Colonic mucosa (tissue), 4 donors: ENCODE measurements at regions not wholly inside any gene's neighbourhood (a gene's known extent, or its start where the extent isn't known, plus 50 kb on each side); places are given as distances from the start of the nearest gene placed in this dataset.

Experiments used
- DNase-seq: peaks from one replicate; pipeline ENCODE4 v3.0.0-alpha.2; 2020
- H3K27ac ChIP-seq: fragments of 200-600 bp; one replicate; pipeline ENCODE4 v1.8.0; 2021
- H3K27me3 ChIP-seq: fragments of 200-600 bp; one replicate; pipeline ENCODE4 v1.8.0; 2021
- H3K36me3 ChIP-seq: fragments of 200-600 bp; one replicate; pipeline ENCODE4 v1.8.0; 2021
- H3K4me1 ChIP-seq: fragments of 200-600 bp; one replicate; pipeline ENCODE4 v1.8.0; 2021; ENCODE audit warnings: mild to moderate bottlenecking
- H3K4me3 ChIP-seq: fragments of 200-600 bp; one replicate; pipeline ENCODE4 v1.8.0; 2021
- H3K9ac ChIP-seq, 2 donors: one replicate each; pipeline ENCODE4 v1.7.0; 2013; ENCODE audit warnings: control low read depth in 2 of 2, low read depth in 2 of 2, low read length in 2 of 2
- H3K9me3 ChIP-seq: fragments of 200-600 bp; one replicate; pipeline ENCODE4 v1.8.0; 2021
- CTCF ChIP-seq: fragments of 200-600 bp; IDR thresholded peaks from one replicate; pipeline ENCODE4 v1.8.0; 2022; ENCODE audit warnings: antibody characterized with exemption, mild to moderate bottlenecking
- intact Hi-C: fragments of 100-400 bp; cut with DNase I; formaldehyde crosslinking; loops from one replicate; pipeline ENCODE4 v1.14.1; 2022
- donor health status: healthy.
- donor health status: DM: no; HTN: no; CAD: no.
- donor health status: DM: no; HTN: no; CAD: no.

- Histone ChIP-seq H3K4me3 (no peak overlapping the region), H3K27ac (no peak overlapping the region), H3K9me3 (no peaks in the 10 kb centered on the region), H3K9ac (no peak overlapping the region), H3K36me3 (no peaks in the 10 kb centered on the region), H3K4me1 (no peaks in the 10 kb centered on the region), H3K27me3 (no peaks in the 10 kb centered on the region)
- TF ChIP-seq CTCF: no peak
- DNase-seq: no peak
- intact Hi-C loops: no loop called here
Measured at GRCh38 chr2:183409662-183410061, 285.4 kb downstream of the NUP35 start.

GRCh38 chr2:183416753-183417152 is 292.5 kb downstream of the NUP35 start:
- TF ChIP-seq CTCF: no peak
- Histone ChIP-seq H3K4me3 (no peak overlapping the region), H3K36me3 (no peaks in the 10 kb centered on the region), H3K27me3 (no peaks in the 10 kb centered on the region), H3K9me3 (no peaks in the 10 kb centered on the region), H3K4me1 (no peaks in the 10 kb centered on the region), H3K9ac (no peak overlapping the region), H3K27ac (no peak overlapping the region)
- intact Hi-C loops: no loop called here
- DNase-seq: no peak

- no peaks in the 10 kb centered on the region for H3K9me3 ChIP-seq
- H3K36me3 ChIP-seq: no peaks in the 10 kb centered on the region
- no peak for DNase-seq
- H3K27ac ChIP-seq: no peak overlapping the region
- intact Hi-C loops: no loop called here
- no peak overlapping the region for H3K9ac ChIP-seq
- H3K27me3 ChIP-seq: no peaks in the 10 kb centered on the region
- no peak overlapping the region for H3K4me3 ChIP-seq
- no peaks in the 10 kb centered on the region for H3K4me1 ChIP-seq
- no peak for TF ChIP-seq CTCF
Measured at GRCh38 chr2:183426825-183427224, 302.6 kb downstream of the NUP35 start.

- Histone ChIP-seq H3K9ac (no peak overlapping the region), H3K27me3 (no peaks in the 10 kb centered on the region), H3K36me3 (no peaks in the 10 kb centered on the region), H3K4me3 (no peak overlapping the region), H3K9me3 (no peaks in the 10 kb centered on the region), H3K4me1 (no peaks in the 10 kb centered on the region), H3K27ac (no peak overlapping the region)
- no peak for TF ChIP-seq CTCF
- DNase-seq: no peak
- intact Hi-C loops: no loop called here
Measured at GRCh38 chr2:183427558-183427957, 303.3 kb downstream of the NUP35 start.

GRCh38 chr2:183428881-183429280 is 304.6 kb downstream of the NUP35 start:
- Histone ChIP-seq H3K4me1 (no peaks in the 10 kb centered on the region), H3K36me3 (no peaks in the 10 kb centered on the region), H3K27ac (no peak overlapping the region), H3K4me3 (no peak overlapping the region), H3K9me3 (no peaks in the 10 kb centered on the region), H3K9ac (no peak overlapping the region), H3K27me3 (no peaks in the 10 kb centered on the region)
- intact Hi-C loops: no loop called here
- no peak for DNase-seq
- TF ChIP-seq CTCF: no peak

- no peak overlapping the region for H3K27ac ChIP-seq
- no peaks in the 10 kb centered on the region for H3K27me3 ChIP-seq
- no peak for DNase-seq
- H3K9ac ChIP-seq: no peak overlapping the region
- no peaks in the 10 kb centered on the region for H3K36me3 ChIP-seq
- H3K9me3 ChIP-seq: no peaks in the 10 kb centered on the region
- intact Hi-C loops: no loop called here
- no peaks in the 10 kb centered on the region for H3K4me1 ChIP-seq
- H3K4me3 ChIP-seq: no peak overlapping the region
- no peak for TF ChIP-seq CTCF
Measured at GRCh38 chr2:183438541-183438940, 314.3 kb downstream of the NUP35 start.
